Femur (tissue), 1 donor: ENCODE measurements at regions not wholly inside any gene's neighbourhood (a gene's known extent, or its start where the extent isn't known, plus 50 kb on each side); places are given as distances from the start of the nearest gene placed in this dataset.
"Not testable (repeated sequence)": the region's sequence is repeated elsewhere in the genome, so short reads cannot be mapped to it uniquely, and the experiment has no call there.

Experiments used
- DNase-seq: peaks from one replicate; pipeline ENCODE4 v3.0.0-alpha.2; 2017

DNA sequence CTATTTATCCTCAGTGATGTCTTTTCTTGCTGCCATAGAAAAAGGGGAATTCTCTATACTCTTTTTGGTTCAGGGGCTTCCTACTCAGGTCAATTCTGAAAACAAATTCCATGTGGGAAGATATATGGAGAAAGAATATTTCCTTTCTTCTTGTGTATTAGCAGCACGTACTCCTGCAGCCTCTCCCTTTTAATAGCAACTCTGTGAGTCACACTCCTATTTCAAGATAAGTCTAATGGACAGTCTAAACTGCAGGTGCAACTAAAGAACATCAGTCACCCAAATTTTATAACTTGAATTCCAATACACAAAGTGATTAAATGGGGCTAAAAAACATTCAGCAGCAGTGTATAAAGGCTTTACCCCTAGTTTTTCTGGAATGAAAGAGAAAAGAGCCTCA, 942.2 kb downstream of the CNTNAP5 start:
- no peak for DNase-seq

GRCh38 chr2:124970030-124970429, 944.9 kb downstream of the CNTNAP5 start:
- DNase-seq: no peak

GRCh38 chr2:124973396-124973795, 948.3 kb downstream of the CNTNAP5 start:
- DNase-seq: no peak

DNA sequence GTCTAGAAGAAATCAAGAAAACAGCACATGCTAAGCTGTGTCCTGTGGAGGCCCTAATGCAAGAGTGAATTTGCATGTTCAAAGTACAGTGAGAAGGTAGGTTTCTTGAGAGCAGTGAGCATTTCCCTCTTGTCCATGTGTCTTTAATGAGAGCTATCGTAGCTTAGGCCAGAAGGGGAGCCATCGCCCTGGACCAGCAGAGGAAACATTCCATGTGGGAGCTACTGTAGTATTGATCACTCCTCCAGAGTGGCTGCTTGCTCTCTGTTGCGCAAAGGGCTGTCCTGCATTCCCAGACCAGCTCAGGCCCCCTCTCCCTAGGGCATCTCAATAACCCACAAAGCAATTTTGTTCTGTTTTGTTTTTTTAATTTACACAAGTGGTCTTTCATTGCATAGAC, 950.1 kb downstream of the CNTNAP5 start:
- DNase-seq: no peak

- DNase-seq: no peak
Measured at GRCh38 chr2:124975648-124976047, 950.6 kb downstream of the CNTNAP5 start.

GRCh38 chr2:124978597-124978996, 953.5 kb downstream of the CNTNAP5 start:
- DNase-seq: no peak

DNA sequence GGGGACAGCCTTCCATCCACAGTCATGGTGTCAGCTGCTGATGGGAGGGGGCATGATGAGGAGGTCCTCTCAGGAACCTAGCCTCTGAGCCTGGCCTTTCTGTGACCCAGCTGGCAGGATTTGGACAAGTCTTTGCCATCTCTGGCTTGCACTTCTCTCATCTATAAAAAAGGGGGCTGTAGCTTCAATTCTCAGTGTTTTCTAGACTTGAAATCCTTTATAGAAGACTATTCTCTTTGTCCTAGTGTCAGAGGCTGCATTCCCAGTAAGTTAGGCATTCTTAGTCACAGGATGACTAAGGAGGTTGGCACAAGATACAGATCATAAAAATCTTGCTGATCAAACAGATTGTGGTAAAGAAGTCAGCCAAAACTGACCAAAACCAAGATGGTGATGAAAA, 958.5 kb downstream of the CNTNAP5 start:
- DNase-seq: no peak

- no peak for DNase-seq
Measured at GRCh38 chr2:124985270-124985669, 960.2 kb downstream of the CNTNAP5 start.

GRCh38 chr2:124986136-124986535, 961.0 kb downstream of the CNTNAP5 start:
- DNase-seq: no peak

DNA sequence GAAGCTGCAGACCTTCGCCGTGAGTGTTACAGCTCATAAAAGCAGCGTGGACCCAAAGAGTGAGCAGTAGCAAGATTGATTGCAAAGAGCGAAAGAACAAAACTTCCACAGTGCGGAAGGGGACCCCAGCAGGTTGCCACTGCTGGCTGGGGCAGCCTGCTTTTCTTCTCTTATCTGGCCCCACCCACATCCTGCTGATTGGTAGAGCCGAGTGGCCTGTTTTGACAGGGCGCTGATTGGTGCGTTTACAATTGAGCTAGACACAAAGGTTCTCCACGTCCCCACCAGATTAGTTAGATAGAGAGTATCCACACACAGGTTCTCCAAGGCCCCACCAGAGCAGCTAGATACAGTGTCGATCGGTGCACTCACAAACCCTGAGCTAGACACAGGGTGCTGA, 961.8 kb downstream of the CNTNAP5 start:
- not testable (repeated sequence) for DNase-seq

- not testable (repeated sequence) for DNase-seq
Measured at GRCh38 chr2:124987436-124987835, 962.3 kb downstream of the CNTNAP5 start.

DNA sequence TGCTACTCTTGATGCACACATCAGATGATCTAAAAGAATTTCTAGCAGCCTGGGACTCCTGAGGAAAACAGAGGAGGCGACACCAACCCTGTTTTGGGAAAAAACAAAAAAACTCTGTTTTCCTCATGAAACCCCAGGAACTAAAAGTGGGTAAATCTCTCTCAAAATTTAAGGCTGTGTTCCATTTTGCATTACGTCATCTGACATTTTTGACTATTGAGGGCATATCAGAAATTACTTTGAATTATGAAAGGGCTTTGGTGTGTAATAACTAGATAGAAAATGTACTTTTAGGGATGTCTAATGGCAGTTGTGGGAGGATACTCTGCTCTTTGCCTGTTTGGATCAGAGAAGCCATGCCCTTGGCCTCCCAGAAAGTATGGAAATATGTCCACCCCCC, 963.0 kb downstream of the CNTNAP5 start:
- no peak for DNase-seq

DNA sequence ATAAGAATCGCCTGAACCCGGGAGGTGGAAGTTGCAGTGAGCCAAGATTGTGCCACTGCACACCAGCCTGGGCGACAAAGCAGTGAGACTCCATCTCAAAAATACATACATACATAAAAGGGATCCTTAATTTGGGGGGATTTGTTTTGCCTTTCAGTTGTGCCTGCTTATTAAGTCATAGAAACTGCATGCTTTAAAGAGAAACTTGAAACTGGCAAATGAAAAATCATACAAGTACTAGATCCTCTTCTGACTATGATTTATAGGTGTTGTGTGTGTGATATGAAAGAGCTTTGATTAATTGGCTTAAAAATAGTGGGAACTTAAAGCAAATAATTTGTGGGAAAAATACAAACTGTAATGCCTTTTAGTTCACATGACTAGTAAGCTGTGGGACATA, 963.7 kb downstream of the CNTNAP5 start:
- DNase-seq: no peak

- DNase-seq: no peak
Measured at GRCh38 chr2:124993809-124994208, 968.7 kb downstream of the CNTNAP5 start.

DNA sequence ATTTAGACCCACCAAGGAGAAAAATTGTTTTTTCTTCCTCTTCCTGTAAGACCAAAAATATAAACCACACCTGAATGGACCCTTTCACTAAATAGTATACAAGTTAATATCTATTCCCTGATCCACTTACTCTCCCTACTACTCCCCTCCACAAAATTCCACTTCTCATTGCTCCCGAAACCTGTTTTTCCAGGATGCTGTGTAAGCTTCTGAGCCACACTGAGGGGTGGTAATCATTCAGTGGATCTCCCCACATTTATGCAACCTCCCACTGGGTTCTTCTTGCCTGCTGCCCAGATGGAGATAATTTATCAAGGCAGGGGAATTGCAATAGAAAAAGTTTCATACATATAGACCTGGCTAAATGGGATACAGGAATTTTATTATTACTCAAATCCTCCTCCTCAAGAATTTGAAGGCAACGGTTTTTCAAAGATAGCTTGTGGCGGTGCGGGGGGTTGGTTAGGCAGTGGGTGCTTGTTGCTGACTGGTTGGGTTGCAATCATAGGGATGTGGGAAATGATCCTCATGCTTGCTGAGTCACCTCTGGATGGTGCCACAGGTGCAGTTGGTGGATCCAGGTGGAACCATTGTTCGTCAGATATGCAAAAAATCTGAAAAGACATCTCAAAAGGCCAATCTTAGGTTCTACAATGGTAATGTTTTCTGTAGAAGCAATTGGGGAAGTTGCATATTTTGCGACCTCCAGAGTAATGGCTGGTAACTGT, 970.3 kb downstream of the CNTNAP5 start:
- DNase-seq: no peak

- DNase-seq: no peak
Measured at GRCh38 chr2:124996406-124996805, 971.3 kb downstream of the CNTNAP5 start.

GRCh38 chr2:124999906-125000305, 974.8 kb downstream of the CNTNAP5 start:
- no peak for DNase-seq

GRCh38 chr2:125004106-125004800, 979.2 kb downstream of the CNTNAP5 start:
- no peak for DNase-seq

DNA sequence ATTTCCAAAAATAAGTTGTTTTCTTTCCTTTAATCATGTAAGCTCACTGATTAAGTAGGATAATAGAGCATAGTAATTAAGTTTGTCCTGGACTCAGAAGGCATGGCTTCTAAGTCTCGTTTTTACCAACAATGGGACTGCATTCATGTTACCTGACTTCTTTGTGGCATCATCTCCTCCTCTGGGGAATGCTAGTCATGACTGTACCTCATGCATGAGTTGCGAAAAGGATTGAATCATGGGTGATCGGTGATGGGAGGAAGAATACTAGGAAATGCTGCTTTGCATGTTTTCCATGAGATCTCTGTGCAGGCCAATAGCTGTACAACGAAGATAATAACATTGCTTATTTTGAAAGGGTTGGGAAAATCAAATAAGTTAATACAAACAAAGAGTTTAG, 981.6 kb downstream of the CNTNAP5 start:
- no peak for DNase-seq

DNA sequence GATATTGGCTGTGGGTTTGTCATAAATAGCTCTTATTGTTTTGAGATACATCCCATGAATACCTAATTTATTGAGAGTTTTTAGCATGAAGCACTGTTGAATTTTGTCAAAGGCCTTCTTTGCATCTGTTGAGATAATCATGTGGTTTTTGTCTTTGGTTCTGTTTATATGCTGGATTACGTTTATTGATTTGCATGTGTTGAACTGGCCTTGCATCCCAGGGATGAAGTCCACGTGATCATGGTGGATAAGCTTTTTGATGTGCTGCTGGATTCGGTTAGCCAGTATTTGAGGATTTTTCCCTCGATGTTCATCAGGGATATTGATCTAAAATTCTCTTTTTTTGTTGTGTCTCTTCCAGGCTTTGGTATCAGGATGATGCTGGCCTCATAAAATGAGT, 1003.6 kb downstream of the CNTNAP5 start:
- DNase-seq: not testable (repeated sequence)

DNA sequence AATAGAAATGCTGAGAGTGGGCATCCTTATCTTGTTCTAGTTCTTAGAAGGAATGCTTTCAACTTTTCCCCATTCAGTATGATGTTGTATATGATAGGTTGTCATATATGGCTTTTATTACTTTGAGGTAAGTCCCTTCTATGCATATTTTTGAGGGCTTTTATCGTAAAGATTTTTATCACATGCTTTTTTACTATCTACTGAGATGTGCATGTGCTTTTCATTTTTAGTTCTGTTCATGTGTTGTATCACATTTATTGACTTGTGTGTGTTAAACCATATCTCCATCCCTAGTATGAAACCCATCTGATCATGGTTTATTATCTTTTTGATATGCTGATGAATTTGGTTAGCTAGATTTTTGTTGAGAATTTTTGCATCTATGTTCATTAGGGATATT, 1008.8 kb downstream of the CNTNAP5 start:
- DNase-seq: no peak

DNA sequence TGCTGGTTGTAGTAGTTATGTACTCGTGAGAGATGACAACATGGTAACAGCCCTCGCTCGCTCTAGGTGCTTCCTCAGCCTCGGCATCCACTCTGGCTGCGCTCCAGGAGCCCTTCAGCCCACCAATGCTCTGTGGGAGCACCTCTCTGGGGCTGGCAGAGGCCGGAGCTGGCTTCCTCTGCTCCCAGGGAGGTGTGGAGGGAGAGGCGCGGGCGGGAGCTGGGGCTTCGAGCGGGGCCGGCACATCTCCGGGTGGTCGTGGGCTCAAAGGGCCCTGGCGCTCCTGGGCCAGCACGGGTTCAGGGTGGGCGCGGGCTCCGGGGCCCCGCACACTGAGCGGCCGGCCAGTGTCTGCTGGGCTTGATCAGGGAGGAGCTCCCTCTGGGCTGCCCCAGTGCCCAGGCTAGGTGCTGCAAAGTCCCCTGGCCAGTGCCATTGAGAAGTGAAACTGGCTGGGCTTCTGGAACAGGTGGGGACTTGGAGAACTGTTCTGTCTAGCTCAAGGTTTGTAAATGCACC, 1012.1 kb downstream of the CNTNAP5 start:
- no peak for DNase-seq

DNA sequence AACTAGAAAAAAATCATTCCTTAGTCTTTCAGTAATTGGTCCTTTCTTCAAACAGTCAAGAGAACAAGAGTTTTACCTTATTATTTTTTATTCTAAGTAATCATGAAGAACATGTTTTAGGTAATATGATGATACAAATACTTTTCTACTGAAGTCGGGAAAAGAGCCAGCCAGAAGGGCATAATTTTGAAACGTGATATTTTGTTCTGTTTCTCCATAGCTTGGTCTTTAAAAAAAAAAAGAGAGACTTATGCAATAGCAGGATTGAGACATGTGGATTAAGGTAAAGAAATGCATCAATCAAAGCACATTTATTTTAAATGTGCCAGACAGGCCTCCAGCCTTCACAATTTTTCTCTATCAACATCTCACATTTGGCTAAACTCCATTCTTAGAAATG, 1016.8 kb downstream of the CNTNAP5 start:
- DNase-seq: no peak

DNA sequence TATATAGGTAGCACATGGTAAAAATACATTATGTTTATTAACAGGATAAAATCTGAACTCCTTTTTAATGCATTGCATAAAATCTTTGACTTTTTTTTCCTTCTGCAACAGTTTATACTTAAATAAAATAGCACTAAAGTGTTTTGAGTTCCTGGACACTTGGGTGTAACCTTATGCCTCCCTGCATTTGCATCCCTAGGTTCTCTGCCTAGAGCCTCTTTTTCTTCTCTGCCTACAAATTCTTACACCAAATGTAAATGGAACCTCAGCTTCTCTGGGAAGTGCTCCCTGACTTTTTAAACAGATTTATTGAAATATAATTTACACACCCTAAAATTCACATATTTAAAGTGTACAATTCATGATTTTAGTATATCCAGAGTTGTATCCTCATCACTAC, 1017.6 kb downstream of the CNTNAP5 start:
- DNase-seq: no peak
